IPS-NIHi11 (cell line): ENCODE measurements at regions not wholly inside any gene's neighbourhood (a gene's known extent, or its start where the extent isn't known, plus 50 kb on each side); places are given as distances from the start of the nearest gene placed in this dataset.

Experiments used
- DNase-seq: peaks from one replicate; pipeline ENCODE4 v3.0.0; 2012; ENCODE audit warnings: mixed read lengths, low spot score

GRCh38 chr10:69684020-69684980 lies 54.3 kb downstream of the FAM241B start:
- DNase-seq = peak; percentile 41

GRCh38 chr10:69684981-69685353 lies 54.9 kb downstream of the FAM241B start:
- DNase-seq = no peak

GRCh38 chr10:69685426-69685801 lies 55.4 kb downstream of the FAM241B start:
- DNase-seq = no peak

GRCh38 chr10:69685802-69686585 lies 55.9 kb downstream of the FAM241B start:
- no peak for DNase-seq

- DNase-seq = no peak
Observed at GRCh38 chr10:69686866-69687265, 56.8 kb downstream of the FAM241B start.

DNA sequence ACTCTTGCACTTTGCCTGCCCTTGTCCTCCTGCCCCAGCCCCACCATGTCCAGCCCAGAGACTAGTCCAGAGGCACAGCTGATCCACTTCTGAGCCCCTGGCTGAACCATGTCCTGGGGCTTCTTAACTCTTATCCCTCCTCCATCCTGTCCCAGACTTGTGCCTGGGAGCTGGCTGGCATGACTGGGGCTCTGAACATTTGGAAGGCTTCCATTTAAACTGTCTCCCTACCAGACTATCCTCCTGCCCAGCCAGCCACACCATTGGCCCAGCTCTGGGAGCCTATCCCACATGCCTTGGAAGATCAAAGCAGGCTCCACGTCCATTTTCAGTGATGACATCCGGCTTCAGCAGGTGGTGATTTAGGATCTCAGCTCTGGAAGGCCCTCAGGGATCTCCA lies 57.4 kb downstream of the FAM241B start:
- DNase-seq = no peak

GRCh38 chr10:69692267-69692666 lies 62.2 kb downstream of the FAM241B start:
- DNase-seq = no peak

- no peak for DNase-seq
Observed at GRCh38 chr10:69692891-69693290, 62.8 kb downstream of the FAM241B start.

DNA sequence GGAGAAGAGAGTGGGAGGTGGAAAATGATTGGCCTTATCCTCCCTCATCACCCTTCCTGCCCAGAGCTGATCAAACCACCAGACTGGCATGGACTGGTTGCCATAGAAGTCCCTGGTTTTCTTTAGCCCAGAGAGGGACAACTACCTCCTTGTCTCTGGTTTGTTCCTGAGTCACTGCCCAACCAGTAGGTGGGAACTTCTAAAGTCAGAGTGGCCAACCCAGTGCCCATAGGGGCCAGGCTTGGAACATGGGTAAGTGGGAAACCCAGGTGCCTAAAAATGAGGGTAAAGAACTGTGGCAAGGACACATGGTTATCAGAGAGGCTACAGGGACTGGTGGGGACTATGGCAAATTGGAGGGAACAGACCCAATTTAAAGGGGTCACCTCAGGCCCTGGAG lies 63.8 kb downstream of the FAM241B start:
- DNase-seq = no peak

- DNase-seq = peak; percentile 86
Observed at GRCh38 chr10:69696073-69696731, 66.2 kb downstream of the FAM241B start.

- no peak for DNase-seq
Observed at GRCh38 chr10:69697006-69697405, 67.0 kb downstream of the FAM241B start.

DNA sequence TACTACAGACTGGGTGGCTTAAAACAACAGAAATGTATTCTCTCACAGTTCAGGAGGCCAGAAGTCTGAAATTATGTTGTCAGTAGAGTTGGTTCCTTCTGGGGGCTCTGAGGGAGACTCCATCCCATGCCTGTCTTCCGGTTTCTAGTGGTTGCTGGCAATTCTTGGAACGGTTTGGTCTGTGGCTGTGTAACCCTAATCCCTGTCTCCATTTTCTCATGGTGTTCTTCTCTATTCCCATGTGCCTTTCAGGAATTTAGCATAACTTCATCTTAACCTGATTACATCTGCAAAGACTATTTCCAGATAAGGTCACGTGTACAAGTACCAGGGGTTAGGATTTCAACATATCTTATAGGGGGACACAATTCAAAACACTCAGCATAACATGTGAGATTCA lies 73.2 kb downstream of the FAM241B start:
- DNase-seq = no peak

DNA sequence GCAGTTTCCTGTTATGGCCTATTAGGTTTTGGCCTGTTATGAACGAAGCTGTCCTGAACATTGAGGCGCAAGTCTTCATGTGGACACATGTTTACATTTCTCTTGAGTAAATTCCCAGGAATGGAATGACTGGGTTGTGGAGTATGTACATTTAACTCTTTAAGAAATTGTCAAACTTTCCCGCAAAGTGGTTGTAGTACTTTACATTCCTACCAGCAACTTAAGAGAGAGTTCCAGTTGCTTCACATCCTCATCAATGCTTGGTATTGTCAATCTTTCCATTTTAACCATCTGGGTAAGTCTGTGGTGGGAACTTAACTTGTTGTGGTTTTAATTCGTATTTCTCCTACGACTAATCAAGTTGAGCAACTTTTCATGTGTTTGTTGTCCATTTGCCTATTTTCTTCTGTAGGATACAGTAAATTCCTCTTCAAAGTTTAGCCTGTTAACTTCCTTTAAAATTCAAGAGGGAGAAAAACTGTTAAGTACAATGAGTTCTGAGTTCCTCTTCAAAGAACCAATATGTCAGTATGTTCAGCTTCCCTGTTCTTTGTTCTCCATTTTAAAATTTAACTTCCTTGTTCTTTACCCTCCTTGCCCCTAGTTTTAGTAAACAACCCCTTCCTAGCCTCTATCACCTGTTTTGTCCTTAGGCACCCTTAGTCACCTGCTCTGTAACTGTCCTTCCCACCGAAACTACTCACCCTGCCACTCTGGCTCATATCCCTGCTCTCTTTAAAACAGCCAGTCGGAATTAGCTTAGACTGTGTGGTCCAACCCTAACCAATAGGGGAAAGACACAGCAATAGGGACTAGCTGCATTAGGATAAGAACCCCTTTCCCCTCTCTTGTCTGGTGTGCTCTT lies 74.0 kb downstream of the FAM241B start:
- DNase-seq = no peak

DNA sequence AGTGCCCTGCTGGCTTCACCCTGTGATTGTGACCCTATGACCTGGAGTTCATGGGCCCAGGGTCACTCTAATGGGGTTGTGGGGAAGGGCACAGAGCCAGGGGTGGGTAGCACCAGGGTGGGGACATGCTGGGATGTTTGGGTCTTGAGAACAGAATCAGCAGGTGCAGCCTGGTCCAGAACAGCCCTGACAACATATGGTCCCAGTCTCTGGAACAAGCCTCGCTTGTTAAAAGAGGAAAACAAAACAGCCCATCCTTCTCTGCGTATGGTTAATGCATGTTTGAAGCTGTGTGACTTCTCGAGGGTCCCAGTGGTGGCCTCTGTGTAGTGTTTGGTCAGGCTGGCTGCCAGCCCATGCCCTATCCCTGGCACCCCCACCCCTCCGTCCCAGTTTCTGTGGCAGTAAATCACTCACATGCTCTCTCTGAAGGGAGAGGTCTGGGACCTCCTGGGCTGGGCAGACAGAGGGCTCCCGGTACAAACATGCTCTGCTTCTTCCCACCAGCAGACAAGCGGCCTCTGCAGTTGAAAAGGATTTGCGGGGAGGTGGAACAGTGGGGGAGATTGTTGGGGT lies 79.4 kb downstream of the FAM241B start:
- no peak for DNase-seq

DNA sequence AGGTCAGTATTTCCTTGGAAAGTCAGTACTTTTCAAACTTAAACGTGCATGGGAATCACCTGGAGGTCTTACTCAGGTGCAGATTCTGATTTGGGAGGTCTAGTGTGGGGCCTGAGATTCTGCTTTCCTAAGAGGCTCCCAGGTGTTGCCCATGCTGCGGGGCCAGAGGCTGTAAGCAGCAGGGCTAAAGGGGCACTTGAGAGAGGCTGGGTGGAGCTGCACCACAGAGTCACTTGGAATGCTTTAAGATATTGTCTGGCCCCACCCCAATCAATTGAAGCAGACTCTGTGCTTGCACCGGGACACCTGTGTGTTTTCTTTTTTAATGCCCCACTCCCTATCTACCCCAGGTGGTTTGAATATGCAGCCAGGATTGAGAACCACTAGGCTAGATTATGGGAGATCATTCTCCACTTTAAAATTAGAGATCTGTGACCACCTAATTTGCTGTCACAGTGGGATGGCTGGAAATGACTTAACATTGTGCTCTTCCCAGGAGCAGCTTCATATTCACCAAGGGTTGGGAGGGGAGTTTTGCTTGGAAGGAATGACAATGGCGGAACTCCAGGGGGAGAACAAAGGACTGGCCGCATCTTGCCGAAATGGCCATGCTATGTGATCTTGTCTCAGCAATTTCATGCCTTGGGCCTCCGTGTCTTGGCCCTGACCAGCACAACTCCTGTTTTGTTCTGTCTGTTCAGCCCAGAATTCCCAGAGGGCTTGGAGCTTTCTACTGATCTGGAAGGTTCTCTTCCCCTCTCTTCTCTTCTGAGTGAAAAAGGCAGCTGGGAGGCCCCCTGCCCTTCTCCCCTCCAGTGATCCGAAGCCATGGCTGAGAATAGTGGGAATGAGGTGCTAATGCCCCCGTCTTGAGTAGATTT lies 80.2 kb downstream of the FAM241B start:
- peak; percentile 59 for DNase-seq

- no peak for DNase-seq
Observed at GRCh38 chr10:69712342-69712741, 82.3 kb downstream of the FAM241B start.

DNA sequence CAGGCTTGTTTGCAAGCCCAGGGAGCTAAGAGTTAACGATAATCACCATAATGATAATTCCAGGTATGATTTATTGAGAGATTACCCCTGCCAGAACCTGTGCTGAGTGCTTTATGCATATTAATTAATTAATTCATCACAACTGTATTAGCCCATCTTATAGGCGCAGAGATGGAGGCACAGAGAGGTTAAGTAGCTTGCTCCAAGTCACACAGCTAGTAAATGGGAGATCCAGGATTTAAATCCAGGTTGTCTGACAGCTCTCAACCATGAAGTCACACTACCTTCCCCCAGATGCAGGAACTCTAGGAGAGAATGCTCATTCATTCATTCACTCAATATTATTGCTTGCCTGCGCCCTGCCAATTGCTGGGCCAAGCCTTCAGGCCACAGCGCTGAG lies 84.5 kb downstream of the FAM241B start:
- DNase-seq = no peak

GRCh38 chr10:69715156-69715898 lies 85.3 kb downstream of the FAM241B start:
- DNase-seq = no peak

GRCh38 chr10:69715899-69716606 lies 85.7 kb upstream of the COL13A1 start:
- DNase-seq = no peak
